SK-N-SH (cell line): ENCODE measurements at regions not wholly inside any gene's neighbourhood (a gene's known extent, or its start where the extent isn't known, plus 50 kb on each side); places are given as distances from the start of the nearest gene placed in this dataset.

ENCODE experiments used
- GATA2 ChIP-seq: sonication (generic); formaldehyde crosslinking; IDR thresholded peaks from 2 replicates; pipeline ENCODE4 v1.5.0; 2020; ENCODE audit warnings: mild to moderate bottlenecking, missing genetic modification reagents
- TF ChIP-seq, protein P1 (sequence below): IDR thresholded peaks from 2 replicates; pipeline ENCODE4 v1.4.0; 2012; ENCODE audit warnings: low read depth
- TF ChIP-seq, protein P2 (sequence below): fragments of 200-600 bp; sonication (generic); IDR thresholded peaks from 2 replicates; pipeline ENCODE4 v1.6.1; 2017; ENCODE audit warnings: antibody characterized with exemption, mild to moderate bottlenecking, moderate library complexity

DNA sequence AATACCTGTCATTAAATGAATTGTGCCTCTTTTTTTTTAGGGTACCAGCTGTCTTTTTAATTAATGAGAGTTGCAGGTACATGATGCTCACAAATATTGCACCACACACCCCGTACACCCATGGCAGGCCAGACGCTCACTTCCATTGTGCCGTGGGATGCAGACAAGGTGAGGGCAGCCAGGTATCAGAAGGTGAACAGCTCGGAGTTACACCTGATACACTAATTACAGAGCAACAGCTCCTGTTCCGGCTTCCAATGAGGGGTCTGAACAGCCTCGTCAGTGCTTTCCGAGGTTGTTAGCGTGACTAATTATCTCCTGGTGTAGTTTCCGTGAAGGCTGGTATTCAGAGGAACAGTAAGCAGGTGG, 442.8 kb downstream of the ZNF516 start:
- TF ChIP-seq, protein P1, sequence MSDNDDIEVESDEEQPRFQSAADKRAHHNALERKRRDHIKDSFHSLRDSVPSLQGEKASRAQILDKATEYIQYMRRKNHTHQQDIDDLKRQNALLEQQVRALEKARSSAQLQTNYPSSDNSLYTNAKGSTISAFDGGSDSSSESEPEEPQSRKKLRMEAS: no peak
- no peak for TF ChIP-seq GATA2
- TF ChIP-seq, protein P2, sequence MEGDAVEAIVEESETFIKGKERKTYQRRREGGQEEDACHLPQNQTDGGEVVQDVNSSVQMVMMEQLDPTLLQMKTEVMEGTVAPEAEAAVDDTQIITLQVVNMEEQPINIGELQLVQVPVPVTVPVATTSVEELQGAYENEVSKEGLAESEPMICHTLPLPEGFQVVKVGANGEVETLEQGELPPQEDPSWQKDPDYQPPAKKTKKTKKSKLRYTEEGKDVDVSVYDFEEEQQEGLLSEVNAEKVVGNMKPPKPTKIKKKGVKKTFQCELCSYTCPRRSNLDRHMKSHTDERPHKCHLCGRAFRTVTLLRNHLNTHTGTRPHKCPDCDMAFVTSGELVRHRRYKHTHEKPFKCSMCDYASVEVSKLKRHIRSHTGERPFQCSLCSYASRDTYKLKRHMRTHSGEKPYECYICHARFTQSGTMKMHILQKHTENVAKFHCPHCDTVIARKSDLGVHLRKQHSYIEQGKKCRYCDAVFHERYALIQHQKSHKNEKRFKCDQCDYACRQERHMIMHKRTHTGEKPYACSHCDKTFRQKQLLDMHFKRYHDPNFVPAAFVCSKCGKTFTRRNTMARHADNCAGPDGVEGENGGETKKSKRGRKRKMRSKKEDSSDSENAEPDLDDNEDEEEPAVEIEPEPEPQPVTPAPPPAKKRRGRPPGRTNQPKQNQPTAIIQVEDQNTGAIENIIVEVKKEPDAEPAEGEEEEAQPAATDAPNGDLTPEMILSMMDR: no peak
